GM12874 (cell line): ENCODE measurements at regions not wholly inside any gene's neighbourhood (a gene's known extent, or its start where the extent isn't known, plus 50 kb on each side); places are given as distances from the start of the nearest gene placed in this dataset.

Source experiments
- CTCF ChIP-seq: IDR thresholded peaks from 2 replicates; pipeline ENCODE4 v1.5.1; 2011; ENCODE audit warnings: low read depth, mild to moderate bottlenecking, control low read depth, low read length, moderate library complexity; ENCODE audit not compliant: insufficient read depth

- TF ChIP-seq CTCF: no peak
Observed at GRCh38 chrX:104306180-104306579, 51.4 kb upstream of the ESX1 start.
